GM12865 (cell line): ENCODE measurements at regions not wholly inside any gene's neighbourhood (a gene's known extent, or its start where the extent isn't known, plus 50 kb on each side); places are given as distances from the start of the nearest gene placed in this dataset.
A peak's percentile ranks its signal among the peaks of the same experiment; 100 is the strongest.

Source experiments
- DNase-seq: peaks from one replicate; pipeline ENCODE4 v3.0.0; 2010; ENCODE audit warnings: low read depth
- H3K4me3 ChIP-seq: 2 replicates; pipeline ENCODE4 v1.5.1; 2011; ENCODE audit warnings: mild to moderate bottlenecking, low read depth, low read length, control low read depth
- CTCF ChIP-seq: IDR thresholded peaks from 2 replicates; pipeline ENCODE4 v1.5.1; 2011; ENCODE audit warnings: low read length, control low read depth, low read depth, inconsistent platforms; ENCODE audit not compliant: insufficient read depth; ENCODE audit errors: missing control alignments

- no peak for TF ChIP-seq CTCF
- no peak for DNase-seq
- no peak overlapping the region for H3K4me3 ChIP-seq
These were observed 93.6 kb upstream of the HNMT start for GRCh38 chr2:137870682-137871081.

GRCh38 chr2:137872577-137872976 is 91.7 kb upstream of the HNMT start:
- no peak for DNase-seq
- TF ChIP-seq CTCF: no peak
- no peak overlapping the region for H3K4me3 ChIP-seq

GRCh38 chr2:137873536-137874244 is 90.6 kb upstream of the HNMT start:
- no peak for DNase-seq
- no peak for TF ChIP-seq CTCF
- H3K4me3 ChIP-seq: no peak overlapping the region

GRCh38 chr2:137879121-137879520 is 85.2 kb upstream of the HNMT start:
- TF ChIP-seq CTCF: no peak
- no peak for DNase-seq

GRCh38 chr2:137881711-137882110 is 82.6 kb upstream of the HNMT start:
- H3K4me3 ChIP-seq: no peak overlapping the region
- DNase-seq: no peak
- no peak for TF ChIP-seq CTCF

More at GRCh38 chr2:137879121-137879520, 85.2 kb upstream of the HNMT start:
- no peak overlapping the region for H3K4me3 ChIP-seq

GRCh38 chr2:137886083-137886831 is 78.0 kb upstream of the HNMT start:
- no peak overlapping the region for H3K4me3 ChIP-seq
- no peak for DNase-seq
- no peak for TF ChIP-seq CTCF

- no peak overlapping the region for H3K4me3 ChIP-seq
- peak; percentile 32 for DNase-seq
- TF ChIP-seq CTCF: peak; percentile 29
These were observed 75.4 kb upstream of the HNMT start for GRCh38 chr2:137888845-137889244.
